Middle frontal gyrus (tissue), 1 donor: ENCODE measurements at regions not wholly inside any gene's neighbourhood (a gene's known extent, or its start where the extent isn't known, plus 50 kb on each side); places are given as distances from the start of the nearest gene placed in this dataset.
"Not testable (repeated sequence)": the region's sequence is repeated elsewhere in the genome, so short reads cannot be mapped to it uniquely, and the experiment has no call there.

Experiments
- DNase-seq: peaks from one replicate; pipeline ENCODE4 v3.0.0-alpha.2; 2015; ENCODE audit warnings: low spot score; ENCODE audit errors: extremely low spot score

DNA sequence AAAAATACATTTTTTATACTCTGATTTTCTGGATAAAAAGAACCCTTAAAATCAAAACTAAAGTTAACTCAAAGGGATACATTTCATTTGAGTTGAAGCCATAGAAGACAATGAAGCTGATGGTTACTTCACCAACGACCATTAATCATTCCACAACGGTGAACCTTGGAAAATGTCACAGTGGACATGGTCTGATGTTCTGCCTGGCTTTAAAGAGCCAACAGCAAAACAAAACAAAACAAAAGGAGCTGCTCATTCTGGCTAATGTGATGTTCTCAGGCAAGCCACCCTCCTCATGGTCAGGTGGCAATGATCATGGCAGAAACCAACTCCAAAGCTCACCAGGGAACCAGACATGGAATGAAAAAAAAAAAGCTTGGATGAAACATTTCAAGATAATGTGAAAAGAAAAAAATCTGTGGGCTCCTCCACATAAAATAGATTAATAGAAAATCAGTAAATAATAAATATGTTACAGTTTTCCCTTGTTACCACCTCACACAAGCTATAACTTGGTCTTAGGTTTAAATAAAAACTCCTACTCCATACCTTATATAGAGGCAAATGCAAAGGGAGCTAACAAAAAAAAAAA lies 90.1 kb upstream of the SERTAD2 start:
- no peak for DNase-seq

GRCh38 chr2:64745562-64745961 lies 91.8 kb upstream of the SERTAD2 start:
- no peak for DNase-seq

DNA sequence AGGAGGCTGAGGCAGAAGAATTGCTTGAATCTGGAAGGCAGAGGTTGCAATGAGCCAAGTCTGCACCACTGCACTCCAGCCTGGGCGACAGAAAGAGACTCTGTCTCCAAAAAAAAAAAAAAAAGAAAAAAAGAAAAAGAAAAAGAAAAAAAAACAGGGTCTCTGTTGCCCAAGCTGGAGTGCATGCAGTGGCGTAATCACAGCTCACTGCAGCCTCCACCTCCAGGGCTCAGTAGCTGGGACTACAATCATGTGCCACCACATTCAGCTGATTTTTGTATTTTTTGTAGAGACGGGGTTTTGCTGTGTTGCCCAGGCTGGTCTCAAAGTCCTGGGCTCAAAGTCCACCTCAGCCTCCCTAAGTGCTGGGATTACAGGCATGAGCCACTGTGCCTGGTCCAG lies 94.0 kb upstream of the SERTAD2 start:
- not testable (repeated sequence) for DNase-seq

DNA sequence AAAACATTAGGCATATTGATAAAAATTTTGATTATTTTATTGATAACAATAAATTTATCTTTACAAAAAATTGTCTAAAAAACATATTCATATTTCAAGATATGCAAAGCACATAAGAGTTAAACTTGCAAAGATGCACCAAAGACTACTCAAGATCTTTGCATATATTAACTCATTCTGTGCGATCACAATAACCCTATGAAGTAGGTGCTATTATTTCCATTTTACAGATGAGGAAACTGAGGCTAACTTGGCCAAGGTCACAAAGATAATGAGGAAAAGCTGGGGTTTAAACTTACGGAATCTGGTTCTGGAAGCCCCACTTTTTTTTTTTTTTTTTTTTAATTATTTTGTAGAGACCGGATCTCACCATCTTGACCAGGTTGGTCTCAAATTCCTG lies 94.4 kb upstream of the SERTAD2 start:
- DNase-seq, result no peak

GRCh38 chr2:64748561-64748960 lies 94.8 kb upstream of the SERTAD2 start:
- DNase-seq, result no peak

DNA sequence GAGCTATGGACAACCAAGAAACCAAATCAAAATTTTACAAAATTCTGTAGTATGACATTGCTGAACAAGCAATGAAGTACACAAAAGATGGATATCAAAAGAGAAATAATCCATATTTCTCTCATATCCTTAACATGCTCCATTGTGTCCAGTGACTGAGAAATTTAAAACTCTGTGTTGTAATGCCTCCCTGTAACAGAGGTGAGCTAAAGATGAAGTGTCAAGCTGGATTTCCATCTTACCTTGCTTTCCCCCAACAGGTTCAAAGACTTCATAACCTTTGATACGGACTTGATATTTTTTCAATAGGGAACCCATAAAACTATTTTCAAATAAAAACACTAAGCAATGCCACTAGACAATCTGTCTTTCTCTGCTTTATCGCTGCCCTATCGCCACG lies 95.7 kb upstream of the SERTAD2 start:
- DNase-seq, result no peak

DNA sequence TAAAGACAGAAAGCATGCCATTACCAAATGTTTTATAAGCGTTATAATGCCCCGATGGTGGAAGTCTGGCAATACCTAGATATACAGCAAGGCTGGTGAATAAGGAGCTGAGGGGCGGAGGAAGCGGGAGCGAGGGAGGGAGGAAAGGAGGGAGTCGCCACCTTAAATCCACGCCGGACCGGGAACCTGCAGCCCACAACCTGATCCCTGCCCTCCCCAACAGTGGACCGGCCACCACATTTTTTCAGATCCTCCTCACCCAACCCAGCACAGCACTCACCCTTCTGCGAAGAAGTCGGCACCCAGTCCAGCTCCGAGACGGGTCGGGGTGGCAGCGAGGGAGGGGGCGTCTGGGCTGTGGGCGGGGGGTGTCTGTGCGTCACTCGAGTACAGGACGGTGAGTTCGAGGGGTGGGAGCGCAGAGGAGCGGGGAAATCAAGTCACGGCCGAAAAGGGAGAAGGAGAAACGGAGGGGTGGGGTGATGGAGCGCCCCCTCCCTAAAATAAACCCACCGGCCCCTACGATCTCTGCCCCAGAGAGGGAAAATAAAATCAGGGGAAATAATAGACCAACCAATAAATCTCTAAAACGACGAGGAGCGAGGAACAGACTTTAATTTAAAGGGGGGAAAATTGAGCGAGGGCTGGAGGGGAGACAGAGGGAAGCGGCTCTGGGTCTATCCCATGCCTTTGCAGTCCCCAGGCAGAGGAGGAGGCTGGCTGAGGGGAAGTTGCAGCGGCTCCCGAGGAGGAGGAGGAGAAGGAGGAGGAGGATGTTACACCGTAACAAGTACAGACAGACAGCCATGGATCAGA lies 96.5 kb upstream of the SERTAD2 start:
- DNase-seq, result peak; percentile 22

GRCh38 chr2:64750817-64751285 lies 97.1 kb upstream of the SERTAD2 start:
- peak; percentile 97 for DNase-seq

GRCh38 chr2:64751286-64752260 lies 97.9 kb upstream of the SERTAD2 start:
- no peak for DNase-seq

DNA sequence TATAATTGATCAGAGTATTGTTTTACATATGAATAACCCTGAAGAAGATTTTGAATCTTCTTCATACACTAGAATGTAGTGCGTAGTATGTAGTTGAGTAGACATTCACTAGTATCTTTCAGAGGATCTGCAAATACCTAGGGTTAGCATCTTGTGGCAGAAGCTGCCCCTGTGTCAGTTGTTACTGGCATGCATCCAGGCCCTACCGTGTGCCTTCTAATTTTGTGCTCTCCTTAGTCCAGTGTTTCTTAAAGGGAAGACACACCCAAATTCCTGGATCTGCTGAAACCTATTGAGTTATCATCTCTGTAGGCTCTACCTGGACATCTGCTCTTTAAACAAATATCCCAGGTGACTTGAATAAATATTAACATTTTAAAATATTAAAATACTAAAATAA lies 99.7 kb upstream of the SERTAD2 start:
- DNase-seq, result no peak

DNA sequence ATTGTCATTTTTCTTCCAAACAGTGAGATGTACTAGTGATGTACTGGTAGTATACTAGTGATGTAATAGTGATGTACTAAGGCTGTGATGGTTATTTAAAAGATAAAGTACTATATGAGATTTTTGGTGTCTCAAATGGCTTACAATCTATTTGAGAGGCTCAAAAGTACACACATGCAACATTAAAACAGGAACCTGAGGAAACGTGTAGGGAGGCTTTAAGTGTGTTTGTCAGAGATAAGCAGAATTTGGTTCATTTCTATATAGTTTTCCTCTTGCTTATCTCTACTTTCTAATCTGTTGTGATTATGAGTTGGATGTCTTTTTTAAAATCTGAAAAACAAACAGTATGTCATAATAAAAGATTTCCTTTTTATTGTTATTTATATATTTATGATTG lies 100.9 kb upstream of the SERTAD2 start:
- no peak for DNase-seq

GRCh38 chr2:64757126-64757525 lies 103.4 kb upstream of the SERTAD2 start:
- no peak for DNase-seq

GRCh38 chr2:64760128-64760527 lies 106.4 kb upstream of the SERTAD2 start:
- DNase-seq, result no peak

GRCh38 chr2:64762301-64762997 lies 108.7 kb upstream of the SERTAD2 start:
- no peak for DNase-seq

DNA sequence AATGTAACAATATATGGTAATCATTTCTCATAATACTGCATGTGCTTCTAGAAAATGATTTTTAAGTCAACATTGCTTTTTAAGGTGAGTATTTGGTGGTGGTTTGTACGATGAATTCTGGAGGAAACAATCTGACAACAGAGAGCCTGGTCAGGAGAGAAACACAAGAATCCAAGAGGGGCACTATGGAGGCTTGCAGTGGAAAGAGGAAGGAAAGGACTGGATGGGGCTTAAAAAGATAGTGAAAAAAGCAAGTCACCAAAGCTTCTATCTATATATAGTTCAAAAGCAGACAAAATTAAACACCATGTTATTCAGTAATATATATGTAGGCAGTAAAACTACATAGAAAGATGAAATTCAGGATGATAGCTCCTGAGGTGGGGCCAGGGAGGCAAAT lies 109.4 kb upstream of the SERTAD2 start:
- DNase-seq, result no peak

DNA sequence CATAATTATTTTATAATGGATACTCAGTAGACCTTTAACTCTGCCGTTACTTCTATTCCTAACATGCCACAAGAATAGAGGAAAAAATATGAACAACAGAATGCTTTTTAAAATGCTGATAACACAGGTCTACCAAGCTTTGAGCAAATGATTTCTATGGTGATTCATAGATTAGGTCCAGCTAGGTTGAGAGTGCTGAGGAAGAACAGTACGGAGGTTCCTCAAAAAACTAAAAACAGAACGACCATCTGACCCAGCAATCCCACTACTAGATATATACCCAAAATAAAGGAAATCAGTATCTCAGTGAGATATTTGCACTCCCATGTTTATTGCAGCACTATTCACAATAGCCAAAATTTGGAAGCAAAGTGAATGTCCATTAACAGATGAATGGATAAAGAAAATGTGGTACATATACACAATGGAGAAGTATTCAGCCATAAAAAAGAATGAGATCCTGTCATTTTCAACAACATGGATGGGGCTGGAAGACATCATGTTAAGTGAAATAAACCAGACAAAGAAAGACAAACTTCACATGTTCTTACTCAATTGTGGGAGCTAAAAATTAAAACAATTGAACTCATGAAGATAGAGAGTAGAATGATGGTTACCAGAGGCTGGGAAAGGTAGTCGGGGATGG lies 111.6 kb upstream of the SERTAD2 start:
- DNase-seq, result no peak

DNA sequence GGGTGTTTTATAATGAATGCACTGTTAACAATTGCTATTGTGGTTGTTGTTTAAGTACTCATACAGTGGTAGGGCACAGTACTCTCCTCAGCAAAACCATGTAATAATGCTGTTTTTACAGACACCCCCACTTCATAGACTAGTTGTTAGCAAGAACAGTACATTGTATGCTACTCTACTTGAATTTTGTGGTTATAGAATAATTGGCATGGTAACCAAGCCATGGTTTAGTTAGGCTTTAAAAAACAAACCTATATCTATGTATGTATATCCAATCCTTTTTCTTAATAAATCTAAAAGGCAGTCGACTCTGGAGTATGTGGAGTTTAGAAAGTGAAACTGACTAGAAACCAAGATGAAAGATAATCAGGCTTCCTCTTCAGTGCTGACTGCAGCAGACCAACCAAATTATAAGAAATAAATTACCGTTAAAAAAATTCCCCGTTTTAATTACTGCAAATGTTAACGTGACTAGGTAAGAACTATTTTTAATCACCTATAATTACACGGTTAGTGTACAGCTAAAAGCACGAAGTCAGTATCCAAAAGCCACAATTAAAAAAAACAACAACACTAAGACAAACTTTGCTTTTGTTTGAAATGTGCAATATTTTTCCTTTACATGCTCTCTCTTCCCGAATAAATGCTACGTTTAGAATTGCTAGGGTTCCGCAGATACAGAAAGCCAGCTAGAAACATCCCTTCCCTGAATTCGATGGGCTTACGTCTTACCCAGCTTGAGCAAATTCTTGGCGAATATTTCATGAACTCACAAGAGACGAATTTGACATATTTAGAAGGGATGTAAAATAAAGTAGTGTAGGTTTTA lies 113.3 kb upstream of the SERTAD2 start:
- no peak for DNase-seq

- peak; percentile 64 for DNase-seq
These were observed 114.2 kb upstream of the SERTAD2 start for GRCh38 chr2:64767670-64768468.

DNA sequence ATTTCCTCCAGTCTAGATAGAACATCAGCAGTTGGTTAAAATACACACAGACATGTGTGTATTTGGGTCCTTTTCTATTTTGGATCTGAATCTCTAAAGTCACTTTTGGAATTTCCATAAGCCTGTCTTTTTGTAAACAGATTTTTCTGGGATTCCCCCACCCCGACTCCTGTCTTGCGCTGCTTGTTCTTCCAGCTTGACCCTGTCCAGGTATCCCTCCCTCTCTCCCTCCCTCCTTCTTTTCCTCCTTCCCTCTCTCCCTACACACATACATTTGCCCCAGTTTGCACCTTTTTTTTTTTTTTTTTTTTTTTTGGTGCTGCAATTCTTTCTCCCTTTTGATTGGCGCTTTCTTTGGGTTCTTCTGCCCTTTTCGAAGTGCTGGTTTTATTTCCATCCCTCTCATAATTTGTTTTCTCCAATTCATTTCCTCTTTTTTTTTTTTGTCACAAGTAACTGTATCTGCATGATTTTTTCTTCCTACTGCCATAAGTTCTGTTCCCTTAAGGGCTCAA lies 114.8 kb upstream of the SERTAD2 start:
- no peak for DNase-seq
